ENCODE measurements at regions not wholly inside any gene's neighbourhood (a gene's known extent, or its start where the extent isn't known, plus 50 kb on each side); places are given as distances from the start of the nearest gene placed in this dataset.

DNA sequence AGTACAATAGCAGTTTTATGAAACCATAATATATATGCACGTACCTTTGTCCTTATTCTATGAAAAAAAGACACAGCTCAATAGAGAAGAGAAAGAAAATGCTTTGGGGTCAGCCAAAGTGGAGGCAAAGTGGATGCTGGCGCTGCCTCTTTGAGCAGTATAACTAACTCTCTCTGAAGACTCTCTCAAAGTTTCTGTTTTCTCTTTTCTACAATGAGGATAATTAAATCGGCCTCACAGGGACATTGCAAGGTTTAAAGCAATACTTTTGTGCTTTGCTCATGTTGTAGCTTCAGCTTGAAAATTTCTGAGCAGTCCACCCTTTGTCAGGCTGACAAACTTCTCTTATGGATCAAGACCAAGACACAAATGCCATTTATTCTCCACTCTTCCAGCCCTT is 455.1 kb upstream of the MPDZ start:
- TF ChIP-seq, protein P1, sequence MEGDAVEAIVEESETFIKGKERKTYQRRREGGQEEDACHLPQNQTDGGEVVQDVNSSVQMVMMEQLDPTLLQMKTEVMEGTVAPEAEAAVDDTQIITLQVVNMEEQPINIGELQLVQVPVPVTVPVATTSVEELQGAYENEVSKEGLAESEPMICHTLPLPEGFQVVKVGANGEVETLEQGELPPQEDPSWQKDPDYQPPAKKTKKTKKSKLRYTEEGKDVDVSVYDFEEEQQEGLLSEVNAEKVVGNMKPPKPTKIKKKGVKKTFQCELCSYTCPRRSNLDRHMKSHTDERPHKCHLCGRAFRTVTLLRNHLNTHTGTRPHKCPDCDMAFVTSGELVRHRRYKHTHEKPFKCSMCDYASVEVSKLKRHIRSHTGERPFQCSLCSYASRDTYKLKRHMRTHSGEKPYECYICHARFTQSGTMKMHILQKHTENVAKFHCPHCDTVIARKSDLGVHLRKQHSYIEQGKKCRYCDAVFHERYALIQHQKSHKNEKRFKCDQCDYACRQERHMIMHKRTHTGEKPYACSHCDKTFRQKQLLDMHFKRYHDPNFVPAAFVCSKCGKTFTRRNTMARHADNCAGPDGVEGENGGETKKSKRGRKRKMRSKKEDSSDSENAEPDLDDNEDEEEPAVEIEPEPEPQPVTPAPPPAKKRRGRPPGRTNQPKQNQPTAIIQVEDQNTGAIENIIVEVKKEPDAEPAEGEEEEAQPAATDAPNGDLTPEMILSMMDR (IDR thresholded peaks at IDR 0.05), result no peak
- TF ChIP-seq ZFX (IDR thresholded peaks at IDR 0.05; ENCODE audit: borderline replicate concordance), result no peak

DNA sequence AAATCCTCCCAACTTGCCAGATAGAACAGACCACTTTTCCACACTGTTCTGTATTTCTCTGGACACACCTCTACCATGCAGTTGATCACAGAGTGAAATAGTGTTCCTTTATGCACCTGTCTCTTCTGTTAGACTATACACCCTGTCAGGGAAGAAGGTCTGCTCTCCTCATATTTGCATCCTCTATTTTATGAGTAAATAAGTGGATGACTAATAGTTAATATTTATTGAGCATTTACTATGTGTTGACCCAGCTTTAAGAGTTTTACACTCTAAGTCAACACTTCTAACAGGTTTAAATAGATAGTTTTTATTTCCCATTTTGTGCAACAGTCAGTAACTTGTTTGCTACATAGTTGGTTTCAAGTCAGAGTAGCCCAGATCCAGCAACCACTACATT is 452.8 kb upstream of the MPDZ start:
- H3K27ac ChIP-seq, result no peak overlapping the region
- TF ChIP-seq ZFX (IDR thresholded peaks at IDR 0.05; ENCODE audit: borderline replicate concordance), result no peak
- TF ChIP-seq, protein P1 (IDR thresholded peaks at IDR 0.05), result no peak

More for the DNA sequence above, 455.1 kb upstream of the MPDZ start:
- H3K27ac ChIP-seq, result no peak overlapping the region

DNA sequence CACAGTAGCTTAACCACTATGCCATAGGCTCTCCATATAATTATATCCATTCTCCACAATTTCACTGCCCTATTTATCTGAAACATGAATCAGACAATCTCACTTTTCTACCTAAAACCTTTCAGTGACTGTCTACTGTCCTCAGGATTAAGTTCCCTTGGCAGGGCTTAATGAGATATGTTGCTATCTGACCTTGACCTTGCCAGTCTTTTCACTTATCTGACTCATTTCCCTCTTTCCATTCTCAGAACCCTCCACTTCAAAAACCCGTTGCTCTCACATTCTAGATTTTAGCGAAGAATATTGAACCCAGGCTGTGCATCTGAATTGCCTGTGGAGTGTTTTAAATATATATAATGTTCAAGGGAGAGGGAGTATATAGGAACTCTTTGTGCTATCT is 452.1 kb upstream of the MPDZ start:
- no peak overlapping the region for H3K27ac ChIP-seq
- TF ChIP-seq ZFX (IDR thresholded peaks at IDR 0.05; ENCODE audit: borderline replicate concordance), result no peak
- TF ChIP-seq, protein P1 (IDR thresholded peaks at IDR 0.05), result no peak

DNA sequence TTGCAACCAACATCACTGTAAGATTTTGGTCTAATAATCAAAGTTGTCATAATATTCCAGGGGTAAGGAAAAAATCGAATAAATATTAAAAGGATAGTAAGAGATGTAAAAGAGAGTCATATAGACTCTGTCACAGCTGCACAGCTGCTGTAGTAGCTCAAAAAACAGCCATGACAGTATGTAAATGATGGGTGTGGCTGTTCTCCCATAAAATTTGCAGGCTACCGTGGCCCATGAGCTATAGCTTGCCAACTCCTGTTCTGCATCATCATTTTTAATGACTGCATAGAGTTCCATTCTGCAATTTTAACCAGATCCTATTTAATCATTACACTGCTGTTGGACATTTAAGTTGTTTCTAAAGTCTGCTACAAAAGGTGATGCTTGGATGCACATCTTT is 450.5 kb upstream of the MPDZ start:
- no peak overlapping the region for H3K27ac ChIP-seq
- TF ChIP-seq, protein P1 (IDR thresholded peaks at IDR 0.05), result no peak
- TF ChIP-seq ZFX (IDR thresholded peaks at IDR 0.05; ENCODE audit: borderline replicate concordance), result no peak

DNA sequence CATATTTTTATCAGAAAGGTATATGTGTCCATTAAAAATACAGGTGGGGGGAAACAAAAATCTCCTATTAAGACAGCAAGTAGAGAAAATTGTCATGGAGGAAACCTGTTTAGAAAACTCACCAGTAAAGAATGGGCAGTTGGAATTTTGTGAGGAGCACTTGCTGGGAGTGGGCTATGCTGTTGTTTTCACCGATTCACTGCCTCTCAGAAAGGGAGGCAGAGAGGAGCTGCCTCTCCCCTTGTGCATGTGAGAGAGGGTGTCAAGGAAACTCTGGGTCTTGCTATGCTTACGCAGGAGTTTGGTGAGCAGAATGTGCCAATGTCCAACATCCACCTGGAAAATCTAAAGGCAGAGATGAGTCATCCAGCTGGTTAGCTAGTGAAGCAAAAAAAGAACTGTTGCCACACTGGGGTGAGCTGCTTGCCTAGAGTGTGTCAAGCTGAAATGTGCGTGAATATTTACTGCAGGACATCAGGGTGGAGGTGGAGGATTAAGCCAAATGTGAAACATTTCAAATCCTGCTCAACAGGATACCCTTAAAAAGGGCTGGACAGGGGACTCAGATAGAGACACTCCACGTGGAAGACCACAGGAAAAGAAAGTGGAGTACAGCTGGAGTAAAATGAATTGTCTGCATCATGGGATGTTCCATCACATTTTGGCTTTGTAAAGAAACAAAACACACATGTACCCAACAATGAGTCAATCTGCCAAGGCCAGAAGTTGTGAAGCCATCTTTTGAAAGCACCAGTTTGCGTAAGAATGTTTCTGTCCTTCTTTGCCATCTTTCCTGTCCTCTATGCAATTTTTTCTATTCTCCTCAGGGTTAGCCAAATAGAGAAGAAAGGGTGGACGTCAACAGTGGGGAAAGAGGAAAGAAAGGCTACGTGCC is 449.7 kb upstream of the MPDZ start:
- TF ChIP-seq, protein P1 (IDR thresholded peaks at IDR 0.05), result no peak
- TF ChIP-seq ZFX (IDR thresholded peaks at IDR 0.05; ENCODE audit: borderline replicate concordance), result no peak
- no peak overlapping the region for H3K27ac ChIP-seq

DNA sequence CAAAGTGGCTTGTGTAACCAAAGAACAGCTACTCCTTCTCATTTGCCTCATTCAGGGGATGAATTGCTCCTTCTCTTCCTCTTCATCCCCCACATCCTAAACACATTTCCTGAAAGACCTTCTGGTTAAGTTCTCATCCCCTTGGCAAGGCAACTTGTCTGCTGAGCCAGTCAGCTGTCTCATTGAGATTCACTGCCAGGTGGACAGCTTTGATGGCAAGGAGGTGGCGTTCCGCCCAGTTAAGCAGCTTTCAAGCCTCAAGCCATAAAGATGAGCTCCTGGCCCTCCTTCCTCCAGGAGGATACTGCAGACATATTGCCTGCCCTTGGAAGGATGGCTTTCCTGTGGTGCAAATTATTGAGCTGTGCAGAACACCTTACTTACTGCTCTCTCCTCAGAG is 448.6 kb upstream of the MPDZ start:
- TF ChIP-seq, protein P1 (IDR thresholded peaks at IDR 0.05), result no peak
- no peak overlapping the region for H3K27ac ChIP-seq

DNA sequence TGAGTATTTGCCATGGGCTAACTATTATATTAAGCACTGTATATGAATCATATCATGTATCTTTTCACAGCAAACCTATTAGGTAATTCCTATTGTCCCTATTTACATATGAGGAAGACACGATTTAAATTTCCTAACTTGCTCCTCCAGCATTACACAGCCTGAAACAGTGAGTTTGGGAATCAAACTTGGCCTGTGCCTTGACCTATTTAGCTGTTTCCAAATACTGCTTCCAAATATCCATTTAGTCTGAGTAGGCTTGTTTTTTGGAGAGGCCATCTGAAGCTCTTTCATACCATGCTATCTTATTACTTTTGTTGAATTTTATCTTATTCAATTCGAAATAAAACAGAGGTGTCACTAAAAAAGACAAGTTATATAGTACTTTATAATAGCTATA is 447.3 kb upstream of the MPDZ start:
- no peak for TF ChIP-seq ZFX (IDR thresholded peaks at IDR 0.05; ENCODE audit: borderline replicate concordance)
- TF ChIP-seq, protein P1 (IDR thresholded peaks at IDR 0.05), result no peak
- H3K27ac ChIP-seq, result no peak overlapping the region
